Astrocyte (in vitro differentiated cells and primary cell): ENCODE measurements at regions not wholly inside any gene's neighbourhood (a gene's known extent, or its start where the extent isn't known, plus 50 kb on each side); places are given as distances from the start of the nearest gene placed in this dataset.
A peak's percentile ranks its signal among the peaks of the same experiment; 100 is the strongest.

Experiments used
- DNase-seq: peaks from one replicate; pipeline ENCODE4 v3.0.0-alpha.2; 2010; ENCODE audit warnings: low read depth
- FAIRE-seq: peaks from 2 replicates; lab custom pipeline; 2011; peaks lifted over from hg19 to GRCh38; lab: Jason Lieb, UNC
- H2AFZ ChIP-seq: 2 replicates; pipeline ENCODE4 v1.6.0; 2012; ENCODE audit warnings: low read depth, low read length, inconsistent platforms
- H3K27ac ChIP-seq: 2 replicates; pipeline ENCODE4 v1.5.1; 2011; ENCODE audit warnings: low read depth, low read length, inconsistent platforms
- H3K27me3 ChIP-seq: 2 replicates; pipeline ENCODE4 v1.6.0; 2011; ENCODE audit warnings: low read length, inconsistent platforms; ENCODE audit not compliant: insufficient read depth
- H3K36me3 ChIP-seq: 2 replicates; pipeline ENCODE4 v1.5.1; 2011; ENCODE audit warnings: low read length, inconsistent platforms; ENCODE audit not compliant: insufficient read depth
- H3K4me1 ChIP-seq: 2 replicates; pipeline ENCODE4 v1.5.1; 2011; ENCODE audit warnings: low read length, inconsistent platforms; ENCODE audit not compliant: insufficient read depth
- H3K4me2 ChIP-seq: 2 replicates; pipeline ENCODE4 v1.6.0; 2012; ENCODE audit warnings: low read length, inconsistent platforms
- H3K4me3 ChIP-seq: 2 replicates; pipeline ENCODE4 v1.5.1; 2011; ENCODE audit warnings: low read depth, mild to moderate bottlenecking, low read length, inconsistent platforms; ENCODE audit not compliant: insufficient read depth
- H3K79me2 ChIP-seq: 2 replicates; pipeline ENCODE4 v1.6.0; 2012; ENCODE audit warnings: mild to moderate bottlenecking, low read length, inconsistent platforms; ENCODE audit not compliant: insufficient read depth
- H3K9ac ChIP-seq: 2 replicates; pipeline ENCODE4 v1.6.0; 2012; ENCODE audit warnings: mild to moderate bottlenecking, low read length, inconsistent platforms
- H3K9me3 ChIP-seq: 2 replicates; pipeline ENCODE4 v1.5.1; 2012; ENCODE audit warnings: low read depth, mild to moderate bottlenecking, low read length, inconsistent platforms; ENCODE audit not compliant: insufficient read depth
- H4K20me1 ChIP-seq: 2 replicates; pipeline ENCODE4 v1.6.0; 2012; ENCODE audit warnings: low read length, inconsistent platforms; ENCODE audit not compliant: insufficient read depth
- H3K27ac Mint-ChIP-seq: one replicate; pipeline ENCODE4 v1.8.0; 2021; ENCODE audit warnings: mild to moderate bottlenecking, mixed read lengths; ENCODE audit not compliant: unreplicated experiment
- H3K27me3 Mint-ChIP-seq: one replicate; pipeline ENCODE4 v1.8.0; 2021; ENCODE audit warnings: low read depth, mixed read lengths; ENCODE audit not compliant: unreplicated experiment
- H3K36me3 Mint-ChIP-seq: one replicate; pipeline ENCODE4 v1.8.0; 2021; ENCODE audit warnings: low read depth, mixed read lengths; ENCODE audit not compliant: unreplicated experiment
- H3K4me1 Mint-ChIP-seq: one replicate; pipeline ENCODE4 v1.8.0; 2021; ENCODE audit warnings: low read depth, mixed read lengths; ENCODE audit not compliant: unreplicated experiment
- H3K4me3 Mint-ChIP-seq: one replicate; pipeline ENCODE4 v1.8.0; 2021; ENCODE audit warnings: mild to moderate bottlenecking, moderate library complexity, mixed read lengths; ENCODE audit not compliant: unreplicated experiment
- H3K9me3 Mint-ChIP-seq: one replicate; pipeline ENCODE4 v1.8.0; 2021; ENCODE audit warnings: mild to moderate bottlenecking, mixed read lengths; ENCODE audit not compliant: unreplicated experiment
- EZH2 ChIP-seq: IDR thresholded peaks from 2 replicates; pipeline ENCODE4 v1.6.1; 2012; ENCODE audit warnings: mild to moderate bottlenecking, low read length, inconsistent platforms; ENCODE audit not compliant: insufficient read depth
- TF ChIP-seq, protein P1 (sequence below): IDR thresholded peaks from 2 replicates; pipeline ENCODE4 v1.5.1; 2011; ENCODE audit warnings: low read depth, mild to moderate bottlenecking, inconsistent platforms, low read length, moderate library complexity; ENCODE audit not compliant: insufficient read depth

DNA sequence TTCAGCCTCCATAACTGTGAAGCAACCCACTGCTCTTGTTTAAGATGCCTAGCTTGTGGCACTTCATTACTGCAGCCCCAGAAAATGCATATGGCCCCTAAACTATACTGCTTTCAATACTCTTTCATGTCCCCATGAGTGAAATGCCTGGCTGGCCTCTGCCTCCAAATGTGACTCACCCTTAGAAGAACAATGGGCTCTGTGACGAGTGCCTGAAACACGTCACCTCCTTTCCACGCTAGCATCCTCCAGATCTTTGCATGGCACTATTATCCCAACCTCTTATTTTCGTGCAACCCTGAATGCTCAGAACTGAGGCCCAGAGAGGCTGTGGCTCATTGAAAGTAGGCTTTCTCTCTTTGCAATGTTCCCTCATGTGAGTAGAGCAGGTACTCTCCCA is 233.1 kb downstream of the CBLN1 start:
- Histone ChIP-seq H3K79me2 (no peaks in the 10 kb centered on the region), H3K9me3 (no peaks in the 10 kb centered on the region), H3K36me3 (no peaks in the 10 kb centered on the region), H4K20me1 (no peaks in the 10 kb centered on the region), H2AFZ (peak overlapping the region; percentile 55), H3K9ac (no peak overlapping the region), H3K4me2 (peak overlapping the region; percentile 25), H3K4me1 (peaks cover 7% of the 10 kb centered on the region), H3K27me3 (no peaks in the 10 kb centered on the region), H3K4me3 (no peak overlapping the region), H3K27ac (no peak overlapping the region)
- peaks cover 3% of the 10 kb centered on the region for H3K9me3 Mint-ChIP-seq
- H3K36me3 Mint-ChIP-seq = no peaks in the 10 kb centered on the region
- no peak overlapping the region for H3K4me3 Mint-ChIP-seq
- TF ChIP-seq, protein P1, sequence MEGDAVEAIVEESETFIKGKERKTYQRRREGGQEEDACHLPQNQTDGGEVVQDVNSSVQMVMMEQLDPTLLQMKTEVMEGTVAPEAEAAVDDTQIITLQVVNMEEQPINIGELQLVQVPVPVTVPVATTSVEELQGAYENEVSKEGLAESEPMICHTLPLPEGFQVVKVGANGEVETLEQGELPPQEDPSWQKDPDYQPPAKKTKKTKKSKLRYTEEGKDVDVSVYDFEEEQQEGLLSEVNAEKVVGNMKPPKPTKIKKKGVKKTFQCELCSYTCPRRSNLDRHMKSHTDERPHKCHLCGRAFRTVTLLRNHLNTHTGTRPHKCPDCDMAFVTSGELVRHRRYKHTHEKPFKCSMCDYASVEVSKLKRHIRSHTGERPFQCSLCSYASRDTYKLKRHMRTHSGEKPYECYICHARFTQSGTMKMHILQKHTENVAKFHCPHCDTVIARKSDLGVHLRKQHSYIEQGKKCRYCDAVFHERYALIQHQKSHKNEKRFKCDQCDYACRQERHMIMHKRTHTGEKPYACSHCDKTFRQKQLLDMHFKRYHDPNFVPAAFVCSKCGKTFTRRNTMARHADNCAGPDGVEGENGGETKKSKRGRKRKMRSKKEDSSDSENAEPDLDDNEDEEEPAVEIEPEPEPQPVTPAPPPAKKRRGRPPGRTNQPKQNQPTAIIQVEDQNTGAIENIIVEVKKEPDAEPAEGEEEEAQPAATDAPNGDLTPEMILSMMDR = no peak
- H3K27me3 Mint-ChIP-seq = peaks cover 11% of the 10 kb centered on the region
- DNase-seq (peak; percentile 52), FAIRE-seq (no peak)
- no peak overlapping the region for H3K27ac Mint-ChIP-seq
- peaks cover 4% of the 10 kb centered on the region for H3K4me1 Mint-ChIP-seq

DNA sequence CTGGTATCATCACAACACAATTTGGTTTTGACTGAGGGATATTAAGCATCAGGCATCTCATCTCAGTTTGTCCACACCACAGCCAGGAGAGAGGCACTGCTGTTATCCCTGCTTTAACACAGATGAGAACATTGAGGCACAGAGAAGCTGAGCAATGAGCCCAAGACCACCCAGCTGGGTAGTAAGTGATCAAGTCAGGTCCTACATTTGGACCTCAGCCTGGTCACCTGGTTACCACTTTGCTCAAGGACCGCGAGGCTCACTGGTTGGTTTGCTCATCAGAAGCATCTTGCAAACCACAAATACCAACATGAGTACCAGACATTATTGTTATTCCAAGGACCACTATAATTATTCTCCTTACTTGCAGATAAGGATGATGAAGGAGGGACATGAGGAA is 245.5 kb downstream of the CBLN1 start:
- Histone ChIP-seq H3K4me1 (no peaks in the 10 kb centered on the region), H3K9ac (no peak overlapping the region), H3K4me3 (no peak overlapping the region), H3K9me3 (no peaks in the 10 kb centered on the region), H3K27ac (no peak overlapping the region), H4K20me1 (no peaks in the 10 kb centered on the region), H2AFZ (no peak overlapping the region), H3K36me3 (no peaks in the 10 kb centered on the region), H3K27me3 (no peaks in the 10 kb centered on the region), H3K4me2 (no peak overlapping the region), H3K79me2 (no peaks in the 10 kb centered on the region)
- Mint-ChIP-seq H3K4me3 (no peak overlapping the region), H3K27ac (no peak overlapping the region), H3K36me3 (no peaks in the 10 kb centered on the region), H3K9me3 (peaks cover 9% of the 10 kb centered on the region), H3K27me3 (peaks cover 12% of the 10 kb centered on the region), H3K4me1 (no peaks in the 10 kb centered on the region)
- no peak for FAIRE-seq
- TF ChIP-seq, protein P1 = no peak
- no peak for TF ChIP-seq EZH2
- no peak for DNase-seq

DNA sequence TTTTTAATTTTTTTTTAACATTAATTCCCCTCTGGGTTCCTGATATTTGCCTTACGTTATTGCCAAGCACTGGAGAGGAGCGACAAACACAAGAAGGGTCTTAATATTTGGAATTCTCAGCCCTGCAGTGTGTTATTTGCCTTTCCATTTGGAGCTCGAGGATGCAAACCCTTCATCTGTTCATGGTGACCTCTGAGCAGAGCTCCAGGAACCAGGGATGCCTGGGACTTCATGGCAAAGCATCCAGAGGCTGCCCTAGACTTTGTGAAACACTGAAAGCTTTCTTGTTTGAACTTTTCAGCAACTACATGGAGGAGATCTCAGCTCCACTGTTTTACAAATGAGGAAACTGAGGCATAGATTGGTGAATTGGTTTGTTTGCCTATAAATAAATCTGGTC is 254.2 kb downstream of the CBLN1 start:
- Mint-ChIP-seq H3K27me3 (peaks cover 15% of the 10 kb centered on the region), H3K27ac (no peak overlapping the region), H3K4me3 (no peak overlapping the region), H3K9me3 (peaks cover 8% of the 10 kb centered on the region), H3K36me3 (no peaks in the 10 kb centered on the region), H3K4me1 (peaks cover 22% of the 10 kb centered on the region)
- Histone ChIP-seq H3K9ac (no peak overlapping the region), H3K27ac (no peak overlapping the region), H3K36me3 (no peaks in the 10 kb centered on the region), H2AFZ (no peak overlapping the region), H4K20me1 (no peaks in the 10 kb centered on the region), H3K4me1 (peaks cover 12% of the 10 kb centered on the region), H3K79me2 (no peaks in the 10 kb centered on the region), H3K9me3 (no peaks in the 10 kb centered on the region), H3K4me3 (no peak overlapping the region), H3K27me3 (no peaks in the 10 kb centered on the region), H3K4me2 (no peak overlapping the region)
- DNase-seq = no peak
- TF ChIP-seq, protein P1 = no peak
- no peak for TF ChIP-seq EZH2
- no peak for FAIRE-seq
